ENCODE measurements at regions not wholly inside any gene's neighbourhood (a gene's known extent, or its start where the extent isn't known, plus 50 kb on each side); places are given as distances from the start of the nearest gene placed in this dataset.

DNA sequence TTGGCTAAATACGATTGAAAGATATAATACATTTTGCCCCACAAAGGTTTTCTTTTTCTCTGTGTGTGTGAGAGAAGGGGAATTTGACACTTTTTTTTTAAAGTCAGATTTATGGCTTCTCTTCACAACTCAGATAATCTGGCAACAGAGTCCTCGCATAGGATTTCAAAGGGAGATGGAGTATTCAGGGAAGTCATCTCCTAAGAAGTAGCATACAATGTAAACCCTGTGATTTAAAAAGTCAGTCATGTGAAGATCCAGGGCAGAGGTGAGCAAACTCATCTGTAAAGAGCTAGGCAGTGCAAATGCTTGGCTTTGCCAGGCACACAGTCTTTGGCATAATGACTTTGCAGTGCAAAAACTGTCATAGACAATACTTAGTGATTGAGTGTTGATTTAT, 1526.3 kb downstream of the AACS start:
- TF ChIP-seq, protein P1, sequence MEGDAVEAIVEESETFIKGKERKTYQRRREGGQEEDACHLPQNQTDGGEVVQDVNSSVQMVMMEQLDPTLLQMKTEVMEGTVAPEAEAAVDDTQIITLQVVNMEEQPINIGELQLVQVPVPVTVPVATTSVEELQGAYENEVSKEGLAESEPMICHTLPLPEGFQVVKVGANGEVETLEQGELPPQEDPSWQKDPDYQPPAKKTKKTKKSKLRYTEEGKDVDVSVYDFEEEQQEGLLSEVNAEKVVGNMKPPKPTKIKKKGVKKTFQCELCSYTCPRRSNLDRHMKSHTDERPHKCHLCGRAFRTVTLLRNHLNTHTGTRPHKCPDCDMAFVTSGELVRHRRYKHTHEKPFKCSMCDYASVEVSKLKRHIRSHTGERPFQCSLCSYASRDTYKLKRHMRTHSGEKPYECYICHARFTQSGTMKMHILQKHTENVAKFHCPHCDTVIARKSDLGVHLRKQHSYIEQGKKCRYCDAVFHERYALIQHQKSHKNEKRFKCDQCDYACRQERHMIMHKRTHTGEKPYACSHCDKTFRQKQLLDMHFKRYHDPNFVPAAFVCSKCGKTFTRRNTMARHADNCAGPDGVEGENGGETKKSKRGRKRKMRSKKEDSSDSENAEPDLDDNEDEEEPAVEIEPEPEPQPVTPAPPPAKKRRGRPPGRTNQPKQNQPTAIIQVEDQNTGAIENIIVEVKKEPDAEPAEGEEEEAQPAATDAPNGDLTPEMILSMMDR (IDR thresholded peaks at IDR 0.05): no peak
- no peak for TF ChIP-seq EZH2 (IDR thresholded peaks at IDR 0.05; ENCODE audit: borderline replicate concordance, insufficient read depth, low read depth, low read length, poor library complexity, severe bottlenecking)

Measured in B cell (primary cell).